ENCODE measurements at regions not wholly inside any gene's neighbourhood (a gene's known extent, or its start where the extent isn't known, plus 50 kb on each side); places are given as distances from the start of the nearest gene placed in this dataset.

DNA sequence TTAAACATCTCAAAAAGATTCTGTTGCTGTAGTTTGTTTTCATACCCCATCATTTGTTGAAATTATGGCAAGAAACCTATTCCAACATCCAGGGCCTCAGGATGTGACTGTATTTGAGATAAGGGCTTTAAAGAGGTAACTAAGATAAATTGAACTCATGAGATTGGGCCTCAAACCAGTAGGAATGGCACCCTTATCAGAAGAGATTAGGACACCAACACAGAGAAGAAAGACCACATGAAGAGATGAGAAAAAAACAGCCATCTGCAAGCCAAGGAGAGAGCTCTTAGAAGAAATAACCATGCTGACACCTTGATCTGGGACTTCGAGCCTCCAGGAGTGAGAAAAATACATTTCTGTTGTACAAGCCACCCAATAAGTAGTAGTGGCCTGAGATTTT, 157.7 kb downstream of the CGGBP1 start:
- BruUV-seq (replicated peaks): no TSS peak
- FAIRE-seq (no peak), DNase-seq (ENCODE audit: low spot score) (no peak), ATAC-seq (no peak)
- Histone ChIP-seq H3K79me2 (ENCODE audit: insufficient read depth, low read length) (no peaks in the 10 kb centered on the region), H3K4me1 (ENCODE audit: insufficient read depth, low read length) (no peaks in the 10 kb centered on the region), H3K27ac (ENCODE audit: extremely low read length, insufficient read depth, low read length) (no peak overlapping the region), H4K20me1 (ENCODE audit: insufficient read depth, low read length) (no peaks in the 10 kb centered on the region), H3K9ac (ENCODE audit: insufficient read depth, low read depth, low read length) (no peak overlapping the region), H3K4me2 (ENCODE audit: low read depth, low read length) (no peak overlapping the region), H3K4me3 (replicated peaks in 1 of 3; ENCODE audit: insufficient read depth in 1 of 3, low read depth in 2 of 3, low read length in 3 of 3) (no peak overlapping the region), H2AFZ (ENCODE audit: low read length) (no peak overlapping the region), H3K9me3 (ENCODE audit: low read length) (no peaks in the 10 kb centered on the region), H3K27me3 (ENCODE audit: control insufficient read depth in 1 of 2, insufficient read depth in 2 of 2, low read length in 2 of 2) (no peaks in the 10 kb centered on the region), H3K36me3 (replicated peaks in 1 of 2; ENCODE audit: control insufficient read depth in 1 of 2, insufficient read depth in 2 of 2, low read length in 2 of 2) (no peaks in the 10 kb centered on the region)
- intact Hi-C loops (cut with micrococcal nuclease; ENCODE audit: unreplicated experiment): loop anchor here (2.0 to 5.0 kb wide), 2 partner anchors 101 to 212 kb away; no protein-coding TSS in a partner anchor
- in situ Hi-C loops (cut with HindIII; ENCODE audit: extremely low pct_ligation_motif_present, low pct_unique_long_range_greater_than_20kb): no loop called here
- TF ChIP-seq, protein P1, sequence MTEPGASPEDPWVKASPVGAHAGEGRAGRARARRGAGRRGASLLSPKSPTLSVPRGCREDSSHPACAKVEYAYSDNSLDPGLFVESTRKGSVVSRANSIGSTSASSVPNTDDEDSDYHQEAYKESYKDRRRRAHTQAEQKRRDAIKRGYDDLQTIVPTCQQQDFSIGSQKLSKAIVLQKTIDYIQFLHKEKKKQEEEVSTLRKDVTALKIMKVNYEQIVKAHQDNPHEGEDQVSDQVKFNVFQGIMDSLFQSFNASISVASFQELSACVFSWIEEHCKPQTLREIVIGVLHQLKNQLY (CRISPR knock-in tag; IDR thresholded peaks at IDR 0.05): no peak
- no peak for TF ChIP-seq MAFF (IDR thresholded peaks at IDR 0.05; ENCODE audit: low read depth, low read length)
- TF ChIP-seq, protein P2, sequence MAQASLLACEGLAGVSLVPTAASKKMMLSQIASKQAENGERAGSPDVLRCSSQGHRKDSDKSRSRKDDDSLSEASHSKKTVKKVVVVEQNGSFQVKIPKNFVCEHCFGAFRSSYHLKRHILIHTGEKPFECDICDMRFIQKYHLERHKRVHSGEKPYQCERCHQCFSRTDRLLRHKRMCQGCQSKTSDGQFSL (CRISPR knock-in tag; IDR thresholded peaks at IDR 0.05): no peak
- TF ChIP-seq ZFP1 (CRISPR knock-in tag; IDR thresholded peaks at IDR 0.05): no peak
- TF ChIP-seq, protein P3, sequence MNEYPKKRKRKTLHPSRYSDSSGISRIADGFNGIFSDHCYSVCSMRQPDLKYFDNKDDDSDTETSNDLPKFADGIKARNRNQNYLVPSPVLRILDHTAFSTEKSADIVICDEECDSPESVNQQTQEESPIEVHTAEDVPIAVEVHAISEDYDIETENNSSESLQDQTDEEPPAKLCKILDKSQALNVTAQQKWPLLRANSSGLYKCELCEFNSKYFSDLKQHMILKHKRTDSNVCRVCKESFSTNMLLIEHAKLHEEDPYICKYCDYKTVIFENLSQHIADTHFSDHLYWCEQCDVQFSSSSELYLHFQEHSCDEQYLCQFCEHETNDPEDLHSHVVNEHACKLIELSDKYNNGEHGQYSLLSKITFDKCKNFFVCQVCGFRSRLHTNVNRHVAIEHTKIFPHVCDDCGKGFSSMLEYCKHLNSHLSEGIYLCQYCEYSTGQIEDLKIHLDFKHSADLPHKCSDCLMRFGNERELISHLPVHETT (CRISPR knock-in tag; conservative IDR thresholded peaks at IDR 0.05): no peak
- TF ChIP-seq ZBTB7A (CRISPR knock-in tag; IDR thresholded peaks at IDR 0.05): no peak
- no peak for TF ChIP-seq ZC3H13 (CRISPR knock-in tag; IDR thresholded peaks at IDR 0.05)
- no peak for TF ChIP-seq ZNF598 (CRISPR knock-in tag; IDR thresholded peaks at IDR 0.05; ENCODE audit: borderline replicate concordance)
- no peak for TF ChIP-seq DNMT1 (CRISPR knock-in tag; IDR thresholded peaks at IDR 0.05)
- TF ChIP-seq, protein P4, sequence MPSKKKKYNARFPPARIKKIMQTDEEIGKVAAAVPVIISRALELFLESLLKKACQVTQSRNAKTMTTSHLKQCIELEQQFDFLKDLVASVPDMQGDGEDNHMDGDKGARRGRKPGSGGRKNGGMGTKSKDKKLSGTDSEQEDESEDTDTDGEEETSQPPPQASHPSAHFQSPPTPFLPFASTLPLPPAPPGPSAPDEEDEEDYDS (CRISPR knock-in tag; IDR thresholded peaks at IDR 0.05): no peak
- TF ChIP-seq, protein P5, sequence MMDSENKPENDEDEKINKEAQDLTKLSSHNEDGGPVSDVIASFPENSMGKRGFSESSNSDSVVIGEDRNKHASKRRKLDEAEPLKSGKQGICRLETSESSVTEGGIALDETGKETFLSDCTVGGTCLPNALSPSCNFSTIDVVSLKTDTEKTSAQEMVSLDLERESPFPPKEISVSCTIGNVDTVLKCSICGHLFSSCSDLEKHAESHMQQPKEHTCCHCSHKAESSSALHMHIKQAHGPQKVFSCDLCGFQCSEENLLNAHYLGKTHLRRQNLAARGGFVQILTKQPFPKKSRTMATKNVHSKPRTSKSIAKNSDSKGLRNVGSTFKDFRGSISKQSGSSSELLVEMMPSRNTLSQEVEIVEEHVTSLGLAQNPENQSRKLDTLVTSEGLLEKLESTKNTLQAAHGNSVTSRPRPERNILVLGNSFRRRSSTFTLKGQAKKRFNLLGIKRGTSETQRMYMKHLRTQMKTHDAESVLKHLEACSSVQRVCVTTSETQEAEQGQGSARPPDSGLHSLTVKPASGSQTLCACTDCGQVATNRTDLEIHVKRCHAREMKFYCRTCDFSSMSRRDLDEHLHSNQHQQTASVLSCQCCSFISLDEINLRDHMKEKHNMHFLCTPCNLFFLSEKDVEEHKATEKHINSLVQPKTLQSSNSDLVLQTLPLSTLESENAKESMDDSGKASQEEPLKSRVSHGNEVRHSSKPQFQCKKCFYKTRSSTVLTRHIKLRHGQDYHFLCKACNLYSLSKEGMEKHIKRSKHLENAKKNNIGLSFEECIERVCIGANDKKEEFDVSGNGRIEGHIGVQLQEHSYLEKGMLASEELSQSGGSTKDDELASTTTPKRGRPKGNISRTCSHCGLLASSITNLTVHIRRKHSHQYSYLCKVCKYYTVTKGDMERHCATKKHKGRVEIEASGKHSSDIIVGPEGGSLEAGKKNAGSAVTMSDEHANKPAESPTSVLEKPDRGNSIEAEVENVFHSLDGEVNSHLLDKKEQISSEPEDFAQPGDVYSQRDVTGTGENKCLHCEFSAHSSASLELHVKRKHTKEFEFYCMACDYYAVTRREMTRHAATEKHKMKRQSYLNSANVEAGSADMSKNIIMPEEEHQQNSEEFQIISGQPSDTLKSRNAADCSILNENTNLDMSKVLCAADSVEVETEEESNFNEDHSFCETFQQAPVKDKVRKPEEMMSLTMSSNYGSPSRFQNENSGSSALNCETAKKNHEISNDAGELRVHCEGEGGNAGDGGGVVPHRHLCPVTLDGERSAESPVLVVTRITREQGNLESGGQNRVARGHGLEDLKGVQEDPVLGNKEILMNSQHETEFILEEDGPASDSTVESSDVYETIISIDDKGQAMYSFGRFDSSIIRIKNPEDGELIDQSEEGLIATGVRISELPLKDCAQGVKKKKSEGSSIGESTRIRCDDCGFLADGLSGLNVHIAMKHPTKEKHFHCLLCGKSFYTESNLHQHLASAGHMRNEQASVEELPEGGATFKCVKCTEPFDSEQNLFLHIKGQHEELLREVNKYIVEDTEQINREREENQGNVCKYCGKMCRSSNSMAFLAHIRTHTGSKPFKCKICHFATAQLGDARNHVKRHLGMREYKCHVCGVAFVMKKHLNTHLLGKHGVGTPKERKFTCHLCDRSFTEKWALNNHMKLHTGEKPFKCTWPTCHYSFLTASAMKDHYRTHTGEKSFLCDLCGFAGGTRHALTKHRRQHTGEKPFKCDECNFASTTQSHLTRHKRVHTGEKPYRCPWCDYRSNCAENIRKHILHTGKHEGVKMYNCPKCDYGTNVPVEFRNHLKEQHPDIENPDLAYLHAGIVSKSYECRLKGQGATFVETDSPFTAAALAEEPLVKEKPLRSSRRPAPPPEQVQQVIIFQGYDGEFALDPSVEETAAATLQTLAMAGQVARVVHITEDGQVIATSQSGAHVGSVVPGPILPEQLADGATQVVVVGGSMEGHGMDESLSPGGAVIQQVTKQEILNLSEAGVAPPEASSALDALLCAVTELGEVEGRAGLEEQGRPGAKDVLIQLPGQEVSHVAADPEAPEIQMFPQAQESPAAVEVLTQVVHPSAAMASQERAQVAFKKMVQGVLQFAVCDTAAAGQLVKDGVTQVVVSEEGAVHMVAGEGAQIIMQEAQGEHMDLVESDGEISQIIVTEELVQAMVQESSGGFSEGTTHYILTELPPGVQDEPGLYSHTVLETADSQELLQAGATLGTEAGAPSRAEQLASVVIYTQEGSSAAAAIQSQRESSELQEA (CRISPR knock-in tag; IDR thresholded peaks at IDR 0.05; ENCODE audit: not compliant biosample characterization): no peak
- TF ChIP-seq MEIS2 (CRISPR knock-in tag; IDR thresholded peaks at IDR 0.05): no peak
- no peak for TF ChIP-seq ZNF143 (CRISPR knock-in tag; IDR thresholded peaks at IDR 0.05)
- 0% methylated on average over 1 of the region's 1 CpG for WGBS (ENCODE audit: low lambda C conversion rate)
- ChIA-PET CTCF (ENCODE audit: low intra/inter-chr PET ratio, low total read pairs) (no interaction called here), POLR2A (no interaction called here)

All from HepG2 (cell line).